Cardiac septum (tissue), 1 donor: ENCODE measurements at regions not wholly inside any gene's neighbourhood (a gene's known extent, or its start where the extent isn't known, plus 50 kb on each side); places are given as distances from the start of the nearest gene placed in this dataset.

Source experiments
- DNase-seq: peaks from one replicate; pipeline ENCODE4 v3.0.0-alpha.2; 2020; ENCODE audit warnings: low spot score
- intact Hi-C: fragments of 100-400 bp; cut with DNase I; formaldehyde crosslinking; loops from one replicate; pipeline ENCODE4 v1.14.0; 2022
- donor health status: DM: no; HTN: no; CAD: no.

- DNase-seq: no peak
- intact Hi-C loops: no loop called here
Observed at GRCh38 chr6:23244300-23244699, 674.9 kb downstream of the HDGFL1 start.

GRCh38 chr6:23245572-23245971 lies 676.2 kb downstream of the HDGFL1 start:
- no peak for DNase-seq
- intact Hi-C loops: no loop called here

DNA sequence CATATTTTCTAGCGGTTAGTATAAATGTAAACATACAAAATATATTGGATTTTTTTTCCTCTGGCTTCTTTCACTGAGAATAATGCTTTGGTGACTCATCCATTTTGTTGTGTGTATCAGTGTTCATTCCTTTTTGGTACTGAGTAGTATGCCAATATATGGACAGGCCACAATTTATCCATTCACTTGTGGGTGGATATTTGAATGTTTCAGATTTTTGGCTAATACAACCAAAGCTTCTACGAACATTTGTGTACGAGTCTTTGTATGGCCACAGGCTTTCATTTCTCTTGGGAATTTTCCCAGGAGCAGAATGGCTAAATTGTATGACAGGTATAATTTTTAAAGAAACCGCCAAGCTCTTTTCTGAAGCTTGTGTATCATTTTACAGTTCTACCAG lies 677.5 kb downstream of the HDGFL1 start:
- intact Hi-C loops: no loop called here
- no peak for DNase-seq

DNA sequence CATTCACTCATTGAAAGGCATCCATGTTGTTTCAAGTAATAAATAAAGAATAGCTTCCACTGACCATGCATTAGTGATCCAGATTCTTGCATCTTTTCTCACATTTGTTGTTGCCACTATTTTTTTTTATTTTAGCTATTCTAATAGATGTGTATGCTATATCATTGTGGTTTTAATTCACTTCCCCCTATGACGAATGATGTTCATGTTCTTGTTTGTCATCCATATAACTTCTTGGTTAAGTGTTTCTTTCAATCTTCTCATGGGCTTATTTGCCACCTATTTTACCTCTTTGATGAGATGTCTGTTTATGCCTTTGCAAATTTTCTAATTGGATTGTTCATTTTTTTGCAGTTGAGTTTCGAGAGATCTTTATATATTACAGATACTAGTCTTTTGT lies 681.2 kb downstream of the HDGFL1 start:
- intact Hi-C loops: no loop called here
- DNase-seq: no peak

DNA sequence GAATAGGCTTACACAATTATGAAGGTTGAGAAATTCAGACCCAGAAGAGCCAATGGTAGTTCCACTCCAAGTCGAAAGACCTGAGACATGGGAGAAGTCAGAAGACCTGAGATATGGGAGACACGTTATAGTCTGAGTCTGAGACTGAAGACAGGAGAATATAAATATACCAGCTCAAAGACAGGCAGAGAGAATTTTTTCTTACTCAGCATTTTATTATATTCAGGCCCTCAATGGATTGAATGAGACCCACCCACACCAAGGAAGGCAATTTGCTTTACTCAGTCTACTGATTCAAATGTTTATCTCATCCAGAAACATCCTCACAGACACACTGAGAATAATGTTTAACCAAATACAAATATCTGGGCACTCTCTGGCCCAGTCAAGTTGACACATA lies 693.5 kb downstream of the HDGFL1 start:
- intact Hi-C loops: no loop called here
- DNase-seq: no peak

DNA sequence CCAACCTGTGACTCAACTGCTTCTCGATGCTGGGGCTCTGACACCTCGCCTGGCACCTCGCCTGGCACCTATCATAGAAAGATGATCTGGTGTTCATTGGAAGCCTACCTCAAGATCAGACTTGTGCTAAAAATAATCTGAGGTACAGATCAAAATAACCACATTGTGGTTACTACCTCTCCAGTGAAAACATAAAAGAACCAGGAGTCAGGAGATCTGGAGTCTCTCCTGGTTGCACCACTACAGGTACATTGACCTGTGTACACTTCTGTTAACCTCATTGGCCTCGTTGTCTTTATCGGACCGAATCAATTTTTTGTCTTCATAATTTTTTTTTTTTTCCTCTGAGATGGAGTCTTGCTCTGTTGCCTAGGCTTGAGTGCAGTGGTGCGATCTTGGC lies 695.9 kb downstream of the HDGFL1 start:
- intact Hi-C loops: no loop called here
- DNase-seq: no peak

DNA sequence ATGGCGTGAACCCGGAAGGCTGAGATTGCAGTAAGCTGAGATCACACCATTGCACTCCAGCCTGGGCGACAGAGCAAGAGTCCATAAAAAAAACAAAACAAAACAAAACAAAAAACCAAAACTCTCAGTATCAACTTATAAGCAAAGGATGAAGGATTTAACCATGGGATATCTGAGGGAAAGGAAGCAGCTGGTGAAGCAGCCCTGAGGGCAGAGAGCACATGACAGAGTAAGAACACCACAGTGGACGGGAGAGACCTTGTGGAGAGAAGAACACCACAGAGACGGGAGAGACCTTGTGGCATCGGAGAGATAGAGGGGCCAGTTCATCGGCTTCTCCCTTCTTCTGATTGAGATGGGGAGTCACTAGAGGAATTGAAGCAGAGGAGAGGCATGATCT lies 697.2 kb downstream of the HDGFL1 start:
- DNase-seq: no peak
- intact Hi-C loops: no loop called here

- intact Hi-C loops: no loop called here
- DNase-seq: no peak
Observed at GRCh38 chr6:23267651-23268050, 698.3 kb downstream of the HDGFL1 start.

DNA sequence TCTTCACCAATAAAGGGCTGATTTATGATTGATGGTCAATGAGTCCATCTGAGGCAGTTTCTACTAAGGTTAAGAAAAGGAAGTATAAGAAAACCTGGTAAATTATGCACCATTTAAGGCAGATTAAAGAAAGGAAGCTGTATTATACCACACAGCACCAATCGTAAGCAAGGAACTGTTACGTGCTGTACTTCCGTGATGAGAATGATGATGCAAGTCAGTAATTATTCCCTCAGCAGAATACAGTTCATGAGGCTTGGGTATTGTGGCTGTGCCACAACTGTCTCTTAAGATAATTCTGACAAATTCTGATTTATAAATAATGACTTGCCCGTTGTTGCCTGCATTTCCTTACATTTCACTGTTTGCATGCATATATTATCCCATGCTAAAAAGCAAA lies 699.0 kb downstream of the HDGFL1 start:
- no peak for DNase-seq
- intact Hi-C loops: no loop called here

DNA sequence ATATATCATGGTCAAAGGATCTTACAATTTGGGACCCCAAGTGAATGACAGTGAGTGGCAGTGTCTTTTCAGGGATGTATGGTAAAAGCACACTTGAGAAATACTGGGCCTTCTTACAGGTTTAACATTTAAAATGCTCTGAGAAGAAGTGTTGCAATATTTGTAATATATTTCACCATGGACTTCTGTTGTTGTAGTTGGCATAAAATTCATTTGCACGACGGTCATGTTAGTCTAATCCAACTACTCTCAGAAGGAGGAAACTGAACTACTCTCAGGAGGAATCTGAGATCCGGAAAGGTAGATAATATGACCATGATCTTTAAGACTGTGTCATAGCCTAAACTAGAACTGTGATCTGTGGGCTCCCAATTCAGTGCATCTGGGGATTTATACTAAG lies 700.1 kb downstream of the HDGFL1 start:
- no peak for DNase-seq
- intact Hi-C loops: no loop called here

- DNase-seq: no peak
Observed at GRCh38 chr6:23272536-23272935, 703.2 kb downstream of the HDGFL1 start.

GRCh38 chr6:23277521-23278179 lies 708.3 kb downstream of the HDGFL1 start:
- intact Hi-C loops: no loop called here
- DNase-seq: no peak

More at GRCh38 chr6:23272536-23272935, 703.2 kb downstream of the HDGFL1 start:
- intact Hi-C loops: no loop called here

DNA sequence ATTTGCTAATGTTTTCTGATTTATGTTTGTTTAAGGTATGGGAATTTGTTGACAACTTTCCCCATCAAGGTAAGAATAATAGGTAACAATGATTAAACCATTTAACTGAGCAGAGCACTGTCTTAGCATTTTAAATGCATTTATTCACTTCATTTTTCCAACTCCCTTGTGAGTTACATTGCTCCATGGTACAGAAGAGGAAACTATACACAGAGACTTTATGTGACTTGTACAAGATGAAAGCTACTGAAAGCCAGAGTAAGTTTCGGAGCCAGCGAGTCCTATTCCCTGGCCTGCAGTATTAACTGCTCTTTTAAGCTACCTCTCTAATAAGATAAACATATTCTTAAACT lies 708.8 kb downstream of the HDGFL1 start:
- intact Hi-C loops: no loop called here

DNA sequence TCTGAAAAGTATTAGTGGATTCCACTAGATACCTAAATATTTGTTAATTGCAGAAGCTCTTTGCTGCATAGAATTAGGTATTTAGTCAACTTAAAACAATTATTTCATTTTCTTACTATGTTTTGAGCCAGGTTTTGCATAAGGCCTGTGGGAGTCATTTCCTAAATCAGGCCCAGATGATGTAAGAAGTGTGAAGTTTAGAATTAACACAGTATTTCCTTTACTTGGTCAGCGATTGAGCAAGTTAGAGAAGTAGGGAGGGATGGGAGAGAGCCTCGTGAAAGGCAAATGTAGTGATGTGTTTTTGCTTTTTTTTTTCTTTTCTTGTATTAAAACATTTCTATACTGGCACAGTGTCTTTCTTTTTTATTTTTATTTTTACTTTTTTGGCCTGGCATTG lies 711.1 kb downstream of the HDGFL1 start:
- intact Hi-C loops: no loop called here
- no peak for DNase-seq

More for the DNA sequence above, 708.8 kb downstream of the HDGFL1 start:
- DNase-seq: no peak

- intact Hi-C loops: no loop called here
- DNase-seq: no peak
Observed at GRCh38 chr6:23282252-23283021, 713.1 kb downstream of the HDGFL1 start.

GRCh38 chr6:23293653-23294052 lies 724.3 kb downstream of the HDGFL1 start:
- intact Hi-C loops: no loop called here

GRCh38 chr6:23301556-23301955 lies 732.2 kb downstream of the HDGFL1 start:
- intact Hi-C loops: no loop called here
- no peak for DNase-seq

More at GRCh38 chr6:23293653-23294052, 724.3 kb downstream of the HDGFL1 start:
- no peak for DNase-seq

GRCh38 chr6:23302514-23302913 lies 733.1 kb downstream of the HDGFL1 start:
- no peak for DNase-seq
- intact Hi-C loops: no loop called here

DNA sequence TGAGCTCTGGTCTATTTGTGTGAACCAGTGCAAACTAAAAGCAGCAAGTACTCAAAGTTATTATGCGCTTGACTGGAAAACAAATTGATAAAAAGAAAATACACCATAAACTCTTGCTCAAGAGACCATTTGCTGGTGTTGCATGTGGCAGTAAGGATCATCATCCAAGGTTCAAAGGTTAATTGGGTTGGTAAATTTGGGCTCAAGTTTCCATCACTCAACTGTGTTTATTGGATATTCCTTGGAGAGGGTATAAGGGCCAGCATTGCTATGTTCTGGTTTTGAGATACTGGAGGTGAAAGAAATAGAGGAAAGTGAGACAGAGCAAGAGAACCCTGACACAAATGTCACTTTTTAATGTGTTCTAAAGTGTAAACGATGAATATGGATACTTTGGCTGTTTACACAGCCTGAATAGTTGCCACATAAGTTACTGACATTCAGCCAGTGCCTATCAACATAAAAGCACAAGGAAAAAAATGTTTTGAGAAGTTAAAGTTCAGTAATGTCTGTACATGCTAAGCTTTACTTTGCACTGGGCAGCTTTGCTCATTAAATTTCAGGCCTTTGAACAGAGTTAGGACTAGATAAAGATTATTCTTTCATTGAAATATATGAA lies 736.1 kb downstream of the HDGFL1 start:
- intact Hi-C loops: no loop called here
- DNase-seq: no peak

DNA sequence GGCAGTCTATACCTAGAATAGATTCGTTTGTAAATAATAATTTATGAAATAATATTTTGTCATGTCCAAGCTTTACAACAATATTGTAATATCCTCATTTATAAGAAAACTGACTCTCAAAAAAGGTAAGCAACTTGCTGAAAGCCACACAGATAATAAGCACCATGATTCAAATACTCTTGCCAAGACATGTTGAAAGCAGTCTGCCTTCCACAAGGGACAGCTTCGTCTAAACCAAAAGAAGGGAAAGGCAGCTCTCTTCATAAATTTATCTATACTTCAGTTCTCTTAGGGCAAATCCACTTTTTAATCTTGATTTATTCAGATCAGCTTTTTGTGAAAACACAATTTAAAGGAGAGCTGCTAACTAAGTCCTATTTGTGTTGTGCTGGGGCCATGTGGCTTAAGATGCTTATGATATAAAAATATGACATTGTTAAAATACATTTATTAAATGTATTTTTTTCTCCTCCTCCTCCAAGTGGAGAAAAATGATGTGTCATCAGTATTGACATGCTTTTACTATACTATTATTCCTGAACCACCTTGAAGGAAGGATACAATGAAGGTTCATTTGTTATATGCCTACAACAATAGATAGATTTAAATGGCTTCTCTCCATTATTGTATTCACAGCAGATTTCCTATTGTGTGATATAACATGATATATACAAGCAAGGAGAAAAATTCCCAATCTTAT lies 737.0 kb downstream of the HDGFL1 start:
- no peak for DNase-seq
- intact Hi-C loops: no loop called here
